RWPE2 (cell line): ENCODE measurements at regions not wholly inside any gene's neighbourhood (a gene's known extent, or its start where the extent isn't known, plus 50 kb on each side); places are given as distances from the start of the nearest gene placed in this dataset.

Source experiments
- ATAC-seq: fragments of 200-7000 bp; cut with Tn5 transposase; 3 replicates; pipeline ENCODE4 v1.9.1; 2021; ENCODE audit warnings: low read depth
- DNase-seq: peaks from one replicate; pipeline ENCODE4 v3.0.0-alpha.2; 2020; ENCODE audit warnings: low spot score
- H3K27ac ChIP-seq: fragments of 450-650 bp; 2 replicates; pipeline ENCODE4 v1.5.1; 2017; ENCODE audit warnings: mild to moderate bottlenecking; ENCODE audit not compliant: poor library complexity, severe bottlenecking
- H3K27me3 ChIP-seq: fragments of 250-450 bp; sonication (Bioruptor Pico); 2 replicates; pipeline ENCODE4 v1.5.1; 2021; ENCODE audit warnings: mild to moderate bottlenecking, moderate library complexity; ENCODE audit not compliant: insufficient read depth, poor library complexity, severe bottlenecking
- H3K36me3 ChIP-seq: fragments of 250-450 bp; sonication (Bioruptor Pico); 2 replicates; pipeline ENCODE4 v1.5.1; 2020; ENCODE audit warnings: low read depth, mild to moderate bottlenecking, moderate library complexity
- H3K4me1 ChIP-seq: fragments of 250-450 bp; sonication (Bioruptor Pico); 2 replicates; pipeline ENCODE4 v1.5.1; 2021; ENCODE audit warnings: mild to moderate bottlenecking, moderate library complexity; ENCODE audit not compliant: insufficient read depth, poor library complexity, severe bottlenecking
- H3K4me3 ChIP-seq: fragments of 250-450 bp; sonication (Bioruptor Pico); 2 replicates; pipeline ENCODE4 v1.5.1; 2021; ENCODE audit warnings: mild to moderate bottlenecking, moderate library complexity; ENCODE audit not compliant: severe bottlenecking
- H3K9me3 ChIP-seq: fragments of 250-450 bp; sonication (Bioruptor Pico); 2 replicates; pipeline ENCODE4 v1.5.1; 2021; ENCODE audit warnings: mild to moderate bottlenecking, moderate library complexity; ENCODE audit not compliant: severe bottlenecking
- CTCF ChIP-seq: fragments of 450-650 bp; IDR thresholded peaks from one replicate; pipeline ENCODE4 v1.5.1; 2017; ENCODE audit warnings: mild to moderate bottlenecking, moderate library complexity; ENCODE audit not compliant: poor library complexity, severe bottlenecking

DNA sequence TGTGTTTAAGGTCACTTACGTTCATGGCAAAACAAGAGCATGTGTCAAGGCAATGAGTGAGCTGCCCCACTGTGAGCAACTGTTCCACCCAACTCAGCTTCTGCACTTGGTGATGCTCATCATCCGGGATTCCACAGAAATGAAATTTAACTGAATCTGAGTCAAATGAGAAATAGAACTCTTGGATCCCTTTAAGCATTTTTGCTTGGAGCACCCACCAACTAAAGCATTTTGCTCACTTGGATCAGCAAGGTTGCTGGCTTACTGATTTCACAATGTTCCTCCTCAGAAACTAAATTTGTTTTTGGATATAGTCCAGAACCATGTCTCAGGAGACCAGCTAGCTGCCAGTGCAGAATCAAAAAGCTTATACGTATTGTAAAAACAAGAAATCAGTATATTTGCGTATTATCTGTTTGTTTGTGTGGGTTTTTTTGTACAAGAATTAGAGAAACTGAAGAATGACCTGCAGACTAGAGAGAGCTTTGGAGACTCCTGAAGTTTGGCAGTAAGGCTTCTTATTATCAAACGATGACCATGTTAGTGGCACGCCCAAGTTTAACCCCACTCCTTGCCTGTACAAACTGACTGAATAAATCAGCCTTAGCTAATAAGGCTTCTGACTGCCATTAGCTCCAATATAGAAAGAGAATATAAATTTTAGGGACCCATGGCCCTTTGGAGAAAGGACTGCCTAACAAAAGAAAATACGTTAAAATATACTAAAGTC is 153.8 kb upstream of the FST start:
- Histone ChIP-seq H3K4me3 (no peak overlapping the region), H3K27me3 (no peaks in the 10 kb centered on the region), H3K27ac (peak overlapping the region; percentile 100), H3K36me3 (no peaks in the 10 kb centered on the region), H3K9me3 (no peaks in the 10 kb centered on the region), H3K4me1 (peaks cover 60% of the 10 kb centered on the region)
- no peak for DNase-seq
- no peak for TF ChIP-seq CTCF
- no peak for ATAC-seq

GRCh38 chr5:53327811-53328334 is 152.6 kb upstream of the FST start:
- no peak for ATAC-seq
- no peak for TF ChIP-seq CTCF
- Histone ChIP-seq H3K9me3 (no peaks in the 10 kb centered on the region), H3K36me3 (no peaks in the 10 kb centered on the region), H3K4me1 (peaks cover 60% of the 10 kb centered on the region), H3K27ac (peak overlapping the region; percentile 100), H3K4me3 (no peak overlapping the region), H3K27me3 (no peaks in the 10 kb centered on the region)
- DNase-seq: no peak

DNA sequence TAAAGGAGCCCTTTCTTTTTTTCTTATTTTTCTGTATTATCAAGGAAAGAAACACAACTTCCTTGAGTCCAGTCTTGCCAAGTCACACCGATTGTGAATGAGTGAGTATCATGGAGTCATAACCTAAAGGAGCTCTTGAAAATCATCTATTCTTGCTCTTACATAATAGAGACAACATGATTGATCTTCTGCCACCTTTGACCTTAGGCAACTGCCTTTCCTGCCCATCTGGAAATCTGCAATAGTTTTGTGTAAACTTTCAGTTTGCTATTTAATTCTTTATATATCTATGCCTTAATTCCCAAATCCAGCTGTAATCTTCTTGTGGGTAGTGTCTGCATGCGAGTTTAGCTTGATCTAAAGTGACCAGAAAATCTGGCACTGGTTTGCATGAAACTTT is 149.9 kb upstream of the FST start:
- H3K27ac ChIP-seq: peak overlapping the region; percentile 100
- ATAC-seq (no peak), DNase-seq (no peak)
- H3K4me1 ChIP-seq: peaks cover 58% of the 10 kb centered on the region
- H3K27me3 ChIP-seq: no peaks in the 10 kb centered on the region
- no peak for TF ChIP-seq CTCF
- no peaks in the 10 kb centered on the region for H3K9me3 ChIP-seq
- H3K36me3 ChIP-seq: no peaks in the 10 kb centered on the region
- H3K4me3 ChIP-seq: no peak overlapping the region

GRCh38 chr5:53331463-53331862 is 149.0 kb upstream of the FST start:
- no peaks in the 10 kb centered on the region for H3K9me3 ChIP-seq
- no peak for TF ChIP-seq CTCF
- H3K27ac ChIP-seq: peak overlapping the region; percentile 100
- H3K4me3 ChIP-seq: no peak overlapping the region
- H3K36me3 ChIP-seq: no peaks in the 10 kb centered on the region
- H3K27me3 ChIP-seq: no peaks in the 10 kb centered on the region
- DNase-seq (peak; percentile 91), ATAC-seq (peak; percentile 71)
- H3K4me1 ChIP-seq: peaks cover 54% of the 10 kb centered on the region

- Histone ChIP-seq H3K27me3 (no peaks in the 10 kb centered on the region), H3K9me3 (no peaks in the 10 kb centered on the region), H3K36me3 (no peaks in the 10 kb centered on the region), H3K4me3 (no peak overlapping the region), H3K27ac (peak overlapping the region; percentile 100), H3K4me1 (peaks cover 61% of the 10 kb centered on the region)
- peak; percentile 55 for ATAC-seq
- no peak for DNase-seq
- no peak for TF ChIP-seq CTCF
Observed at GRCh38 chr5:53333160-53333559, 147.3 kb upstream of the FST start.
